Small intestine (tissue), 7 donors: ENCODE measurements at regions not wholly inside any gene's neighbourhood (a gene's known extent, or its start where the extent isn't known, plus 50 kb on each side); places are given as distances from the start of the nearest gene placed in this dataset.

ENCODE experiments used
- DNase-seq, 2 donors: peaks; one replicate each; pipeline versions ENCODE4 v3.0.0 to v3.0.0-alpha.2; 2013
- FAIRE-seq: peaks from 2 replicates; lab custom pipeline; 2012; peaks lifted over from hg19 to GRCh38; lab: Jason Lieb, UNC
- H3K27ac ChIP-seq, 3 donors: one replicate each; pipeline ENCODE4 v1.5.1; 2013; ENCODE audit warnings: low read length in 2 of 3, mild to moderate bottlenecking in 2 of 3, control low read depth in 1 of 3, inconsistent platforms in 1 of 3, low read depth in 1 of 3, moderate library complexity in 1 of 3
- H3K27me3 ChIP-seq, 3 donors: one replicate each; pipeline ENCODE4 v1.6.1; 2013; ENCODE audit warnings: low read length in 3 of 3, inconsistent platforms in 1 of 3; ENCODE audit not compliant: control insufficient read depth in 3 of 3, insufficient read depth in 3 of 3
- H3K36me3 ChIP-seq, 3 donors: one replicate each; pipeline ENCODE4 v1.6.1; 2013; ENCODE audit warnings: low read length in 3 of 3, inconsistent platforms in 1 of 3, low read depth in 1 of 3, mild to moderate bottlenecking in 1 of 3, moderate library complexity in 1 of 3; ENCODE audit not compliant: control insufficient read depth in 3 of 3, insufficient read depth in 2 of 3
- H3K4me1 ChIP-seq, 3 donors: one replicate each; pipeline ENCODE4 v1.6.1; 2013; ENCODE audit warnings: low read length in 2 of 3, inconsistent platforms in 1 of 3, low read depth in 1 of 3, mild to moderate bottlenecking in 1 of 3, moderate library complexity in 1 of 3; ENCODE audit not compliant: control insufficient read depth in 3 of 3, insufficient read depth in 2 of 3
- H3K4me3 ChIP-seq, 3 donors: one replicate each; pipeline ENCODE4 v1.5.1; 2013; ENCODE audit warnings: low read length in 3 of 3, control low read depth in 1 of 3, inconsistent platforms in 1 of 3, low read depth in 1 of 3, mild to moderate bottlenecking in 1 of 3, moderate library complexity in 1 of 3
- H3K9me3 ChIP-seq, 2 donors: one replicate each; pipeline ENCODE4 v1.6.1; 2013; ENCODE audit warnings: low read depth in 1 of 2, low read length in 1 of 2; ENCODE audit not compliant: control insufficient read depth in 2 of 2, insufficient read depth in 1 of 2
- WGBS, 3 donors: extraction: QIAGEN DNeasy Blood & Tissue Kit; methylation state at CpG; one replicate each; pipeline ENCODE4 v1.1.7; 2013; 5-methylcytosine and 5-hydroxymethylcytosine counted together
- donor health status: healthy with polysubstance abuse.
- donor health status: control.
- donor health status: control.
- donor health status: Bipolar disorder and iron deficiency.
- donor health status: healthy.

DNA sequence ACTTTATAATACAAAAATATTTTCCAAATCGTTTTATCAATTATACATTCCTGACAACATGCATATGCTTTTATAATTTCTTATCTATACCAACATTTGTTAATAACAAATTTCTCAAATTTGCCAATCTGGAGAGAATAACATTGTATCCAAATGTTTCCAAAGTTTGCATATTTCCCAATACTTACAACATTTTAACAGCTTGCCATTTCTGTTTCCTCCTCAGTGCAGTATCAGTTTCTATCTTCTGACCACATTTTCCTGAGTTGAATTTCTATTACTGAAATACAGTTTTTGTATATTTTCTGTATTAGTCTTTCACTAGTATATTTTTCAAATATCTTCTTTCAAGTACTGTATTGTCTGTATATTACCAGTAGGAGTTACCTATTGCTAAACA lies 1594.3 kb downstream of the PLA2G4A start:
- no peak overlapping the region for H3K4me3 ChIP-seq
- no peaks in the 10 kb centered on the region for H3K4me1 ChIP-seq
- DNase-seq (no peak), FAIRE-seq (no peak)
- no peaks in the 10 kb centered on the region for H3K27me3 ChIP-seq
- H3K27ac ChIP-seq: no peak overlapping the region
- no peaks in the 10 kb centered on the region for H3K9me3 ChIP-seq
- 69 to 73% (median 70%) methylated on average over 1 of the region's 1 CpG for WGBS, 3 donors
- no peaks in the 10 kb centered on the region for H3K36me3 ChIP-seq

DNA sequence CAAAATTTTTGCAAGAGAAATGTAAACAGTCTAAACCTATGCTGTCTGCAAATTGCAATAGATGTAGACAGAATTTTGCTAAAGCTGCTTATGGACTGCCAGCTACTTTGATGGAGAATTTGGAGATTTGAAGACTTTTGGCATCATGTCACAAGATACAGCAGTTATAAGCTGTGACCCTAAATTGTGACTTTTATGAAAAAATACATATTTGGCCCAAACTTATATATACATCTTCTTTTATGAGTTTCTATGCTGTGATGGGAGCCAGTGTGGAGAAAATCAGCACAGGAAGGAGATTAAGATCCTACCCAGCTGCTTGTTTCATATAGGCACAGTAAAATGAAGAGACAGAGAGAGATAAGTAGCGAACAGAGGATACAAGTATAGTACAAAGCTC lies 1595.4 kb downstream of the PLA2G4A start:
- Histone ChIP-seq H3K27me3 (no peaks in the 10 kb centered on the region), H3K27ac (no peak overlapping the region), H3K4me1 (no peaks in the 10 kb centered on the region), H3K4me3 (no peak overlapping the region), H3K9me3 (no peaks in the 10 kb centered on the region), H3K36me3 (no peaks in the 10 kb centered on the region)
- no peak for DNase-seq
- FAIRE-seq: no peak
- 62 to 85% (median 69%) methylated on average over 1 of the region's 1 CpG for whole genome bisulfite sequencing, 3 donors

GRCh38 chr1:188425687-188426086 lies 1596.9 kb downstream of the PLA2G4A start:
- no peaks in the 10 kb centered on the region for H3K4me1 ChIP-seq
- no peak for FAIRE-seq
- no peak overlapping the region for H3K27ac ChIP-seq
- no peaks in the 10 kb centered on the region for H3K27me3 ChIP-seq
- no peaks in the 10 kb centered on the region for H3K36me3 ChIP-seq
- no peaks in the 10 kb centered on the region for H3K9me3 ChIP-seq
- 56 to 63% (median 60%) methylated on average over 4 of the region's 4 CpGs for WGBS, 3 donors
- DNase-seq: no peak
- H3K4me3 ChIP-seq: no peak overlapping the region

GRCh38 chr1:188426561-188426960 lies 1597.8 kb downstream of the PLA2G4A start:
- Histone ChIP-seq H3K27me3 (no peaks in the 10 kb centered on the region), H3K36me3 (no peaks in the 10 kb centered on the region), H3K9me3 (no peaks in the 10 kb centered on the region), H3K27ac (no peak overlapping the region), H3K4me1 (no peaks in the 10 kb centered on the region), H3K4me3 (no peak overlapping the region)
- no peak for FAIRE-seq
- DNase-seq: no peak

DNA sequence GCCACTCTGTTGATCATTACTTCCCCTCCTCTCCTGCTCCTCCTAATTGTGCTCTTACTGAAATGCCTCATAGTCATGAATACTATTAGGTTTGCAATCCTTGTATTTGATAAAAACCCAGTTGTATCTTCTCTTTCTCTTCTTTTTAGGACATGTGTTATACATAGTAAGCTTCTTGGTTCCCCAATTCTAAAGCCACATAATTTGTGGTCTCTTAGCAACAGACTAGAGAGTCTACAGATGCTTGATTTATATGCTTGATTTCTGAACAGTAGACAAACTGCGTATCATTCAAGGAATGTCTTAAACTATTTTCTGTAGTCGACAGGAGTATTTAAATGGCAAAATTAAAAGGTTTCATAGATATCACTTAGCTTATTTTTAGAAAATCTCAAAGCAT lies 1598.9 kb downstream of the PLA2G4A start:
- WGBS, 3 donors: 53 to 78% (median 68%) methylated on average over 2 of the region's 2 CpGs
- Histone ChIP-seq H3K4me3 (no peak overlapping the region), H3K36me3 (no peaks in the 10 kb centered on the region), H3K27ac (no peak overlapping the region), H3K27me3 (no peaks in the 10 kb centered on the region), H3K9me3 (no peaks in the 10 kb centered on the region), H3K4me1 (no peaks in the 10 kb centered on the region)
- DNase-seq: no peak
- no peak for FAIRE-seq

GRCh38 chr1:188429386-188429785 lies 1600.6 kb downstream of the PLA2G4A start:
- Histone ChIP-seq H3K27me3 (no peaks in the 10 kb centered on the region), H3K27ac (no peak overlapping the region), H3K36me3 (no peaks in the 10 kb centered on the region), H3K9me3 (no peaks in the 10 kb centered on the region), H3K4me1 (no peaks in the 10 kb centered on the region), H3K4me3 (no peak overlapping the region)
- DNase-seq (no peak), FAIRE-seq (no peak)
- WGBS, 3 donors: 77 to 86% (median 80%) methylated on average over 2 of the region's 2 CpGs

DNA sequence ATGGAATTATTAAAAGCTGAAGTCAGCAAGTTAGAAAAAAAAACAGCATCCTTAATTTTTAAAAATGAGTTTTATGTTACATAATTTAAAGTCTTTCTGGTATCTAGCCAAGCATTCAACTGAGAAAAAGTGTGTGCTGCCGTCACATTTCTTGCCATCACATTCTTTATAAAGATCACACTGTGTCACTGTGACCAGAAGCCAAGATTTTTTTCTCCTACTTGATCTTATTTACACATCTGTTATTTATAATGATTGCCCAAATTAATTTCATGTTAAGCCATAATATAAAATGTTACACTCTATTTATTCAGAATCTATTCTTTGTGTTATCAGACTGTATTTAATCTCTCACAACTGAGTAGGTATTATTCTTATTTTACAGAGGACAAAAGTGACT lies 1603.7 kb downstream of the PLA2G4A start:
- 70 to 77% (median 76%) methylated on average over 1 of the region's 1 CpG for WGBS, 3 donors
- Histone ChIP-seq H3K27ac (no peak overlapping the region), H3K4me3 (no peak overlapping the region), H3K27me3 (no peaks in the 10 kb centered on the region), H3K36me3 (no peaks in the 10 kb centered on the region), H3K9me3 (no peaks in the 10 kb centered on the region), H3K4me1 (no peaks in the 10 kb centered on the region)
- DNase-seq (no peak), FAIRE-seq (no peak)

DNA sequence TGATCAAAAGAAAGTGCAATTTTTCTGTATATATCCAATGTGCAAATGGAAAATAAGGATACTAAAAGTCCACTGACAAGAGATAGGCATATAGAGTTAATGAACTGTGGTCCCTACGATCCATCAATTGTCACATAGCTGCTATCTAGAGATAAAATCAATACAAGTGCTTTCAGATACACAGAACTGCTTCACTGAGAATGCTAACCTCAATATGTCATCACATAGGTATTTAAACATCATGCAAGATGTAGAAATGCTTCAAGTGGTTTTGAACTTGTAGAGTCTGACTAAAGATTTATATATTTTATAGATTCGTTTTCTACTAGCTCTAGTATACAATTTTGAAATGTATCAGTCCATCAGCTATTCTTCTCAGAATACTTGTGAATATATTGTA lies 1604.7 kb downstream of the PLA2G4A start:
- H3K36me3 ChIP-seq: no peaks in the 10 kb centered on the region
- FAIRE-seq (no peak), DNase-seq (no peak)
- no peak overlapping the region for H3K4me3 ChIP-seq
- no peaks in the 10 kb centered on the region for H3K9me3 ChIP-seq
- H3K27me3 ChIP-seq: no peaks in the 10 kb centered on the region
- H3K4me1 ChIP-seq: no peaks in the 10 kb centered on the region
- WGBS, 3 donors: 60 to 73% (median 66%) methylated on average over 2 of the region's 2 CpGs
- no peak overlapping the region for H3K27ac ChIP-seq

DNA sequence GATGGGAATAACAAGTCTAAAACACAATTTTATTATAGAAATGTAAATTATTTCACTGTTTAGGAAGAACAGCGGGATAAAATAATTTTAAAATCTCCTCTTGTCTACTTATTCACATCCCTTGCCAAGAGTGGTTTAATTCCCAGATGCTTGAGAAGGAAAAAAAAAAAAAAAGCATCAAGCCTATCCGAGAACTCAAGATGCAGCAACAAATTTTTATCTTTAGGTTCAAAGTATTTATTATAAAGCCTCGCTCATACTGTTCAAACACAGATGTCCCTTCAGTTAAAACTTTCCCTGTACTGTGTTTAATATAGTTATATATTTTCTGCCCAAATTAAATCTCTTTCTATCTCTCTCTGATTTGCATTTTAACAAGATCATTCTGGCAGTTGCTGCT lies 1615.8 kb downstream of the PLA2G4A start:
- no peak overlapping the region for H3K27ac ChIP-seq
- 50 to 66% (median 53%) methylated on average over 3 of the region's 3 CpGs for WGBS, 3 donors
- no peaks in the 10 kb centered on the region for H3K27me3 ChIP-seq
- DNase-seq (no peak), FAIRE-seq (no peak)
- no peaks in the 10 kb centered on the region for H3K9me3 ChIP-seq
- H3K4me1 ChIP-seq: no peaks in the 10 kb centered on the region
- no peak overlapping the region for H3K4me3 ChIP-seq
- H3K36me3 ChIP-seq: no peaks in the 10 kb centered on the region
